CD8-positive, alpha-beta memory T cell (primary cell): ENCODE measurements at regions not wholly inside any gene's neighbourhood (a gene's known extent, or its start where the extent isn't known, plus 50 kb on each side); places are given as distances from the start of the nearest gene placed in this dataset.

Experiments
- CTCF ChIA-PET: fragments of 350-600 bp; sonication (Branson Sonifier 250); formaldehyde crosslinking; loops from one replicate; lab custom pipeline; 2021; ENCODE audit warnings: antibody characterized with exemption; lab: Charles Lee
- POLR2A ChIA-PET: fragments of 350-600 bp; sonication (Branson Sonifier 250); formaldehyde crosslinking; loops from one replicate; lab custom pipeline; 2021; ENCODE audit warnings: antibody characterized with exemption; lab: Charles Lee
- DNase-seq, 5 donors: peaks; one replicate each; pipeline versions ENCODE4 v3.0.0 to v3.0.0-alpha.2; 2020 to 2022; ENCODE audit warnings: mixed read lengths in 1 of 5
- H3K27ac ChIP-seq: one replicate; pipeline ENCODE4 v1.7.0; 2013; ENCODE audit warnings: low read depth, mild to moderate bottlenecking, low read length, moderate library complexity
- H3K27me3 ChIP-seq: 2 replicates; pipeline ENCODE4 v1.7.0; 2013; ENCODE audit warnings: low read length, mild to moderate bottlenecking; ENCODE audit not compliant: insufficient read depth, poor library complexity, severe bottlenecking
- H3K36me3 ChIP-seq: 2 replicates; pipeline ENCODE4 v1.7.0; 2013; ENCODE audit warnings: mild to moderate bottlenecking, low read length, moderate library complexity; ENCODE audit not compliant: insufficient read depth
- H3K4me1 ChIP-seq: 2 replicates; pipeline ENCODE4 v1.7.0; 2013; ENCODE audit warnings: mild to moderate bottlenecking, low read length, moderate library complexity; ENCODE audit not compliant: insufficient read depth
- H3K4me3 ChIP-seq: 2 replicates; pipeline ENCODE4 v1.7.0; 2013; ENCODE audit warnings: mild to moderate bottlenecking, low read length
- H3K9me3 ChIP-seq: 2 replicates; pipeline ENCODE4 v1.7.0; 2013; ENCODE audit warnings: mild to moderate bottlenecking, low read length
- H3K27ac Mint-ChIP-seq, 8 donors: one replicate each; pipeline ENCODE4 v1.8.0; 2020 to 2021; ENCODE audit warnings: mixed read lengths in 8 of 8, mild to moderate bottlenecking in 6 of 8, inconsistent platforms in 3 of 8, moderate library complexity in 3 of 8
- H3K27me3 Mint-ChIP-seq, 2 donors: one replicate each; pipeline ENCODE4 v1.8.0; 2020 to 2021; ENCODE audit warnings: mixed read lengths in 2 of 2, mild to moderate bottlenecking in 1 of 2, moderate library complexity in 1 of 2
- H3K36me3 Mint-ChIP-seq, 3 donors: one replicate each; pipeline ENCODE4 v1.8.0; 2020 to 2021; ENCODE audit warnings: mixed read lengths in 3 of 3, inconsistent platforms in 1 of 3, mild to moderate bottlenecking in 1 of 3
- H3K4me1 Mint-ChIP-seq, 3 donors: one replicate each; pipeline ENCODE4 v1.8.0; 2020 to 2021; ENCODE audit warnings: mixed read lengths in 3 of 3, inconsistent platforms in 1 of 3, mild to moderate bottlenecking in 1 of 3
- H3K4me3 Mint-ChIP-seq, 7 donors: one replicate each; pipeline ENCODE4 v1.8.0; 2020 to 2021; ENCODE audit warnings: mixed read lengths in 7 of 7, mild to moderate bottlenecking in 6 of 7, moderate library complexity in 4 of 7, inconsistent platforms in 2 of 7
- H3K9me3 Mint-ChIP-seq, 5 donors: one replicate each; pipeline ENCODE4 v1.8.0; 2020 to 2022; ENCODE audit warnings: mixed read lengths in 5 of 5, mild to moderate bottlenecking in 3 of 5, moderate library complexity in 2 of 5, inconsistent platforms in 1 of 5

- H3K9me3 Mint-ChIP-seq, result peaks cover 0 to 5% (median 4%) of the 10 kb centered on the region in 5 donors
- H3K27me3 ChIP-seq, result no peaks in the 10 kb centered on the region
- ChIA-PET CTCF (no interaction called here), POLR2A (no interaction called here)
- no peak overlapping the region for H3K4me3 Mint-ChIP-seq
- H3K4me1 Mint-ChIP-seq, result no peaks in the 10 kb centered on the region
- H3K27ac ChIP-seq, result no peak overlapping the region
- DNase-seq, result no peak
- H3K27me3 Mint-ChIP-seq, result peaks cover 0 to 2% of the 10 kb centered on the region in 2 donors
- H3K4me1 ChIP-seq, result no peaks in the 10 kb centered on the region
- H3K9me3 ChIP-seq, result no peaks in the 10 kb centered on the region
- no peaks in the 10 kb centered on the region for H3K36me3 ChIP-seq
- no peaks in the 10 kb centered on the region for H3K36me3 Mint-ChIP-seq
- H3K4me3 ChIP-seq, result no peak overlapping the region
- no peak overlapping the region for H3K27ac Mint-ChIP-seq
Observed at GRCh38 chr16:52721331-52721730, 174.4 kb upstream of the TOX3 start.

- no peaks in the 10 kb centered on the region for H3K36me3 Mint-ChIP-seq
- H3K4me3 Mint-ChIP-seq, result no peak overlapping the region
- no peaks in the 10 kb centered on the region for H3K9me3 ChIP-seq
- POLR2A ChIA-PET, result no interaction called here
- no peaks in the 10 kb centered on the region for H3K27me3 ChIP-seq
- no peak overlapping the region for H3K4me3 ChIP-seq
- H3K36me3 ChIP-seq, result no peaks in the 10 kb centered on the region
- H3K27me3 Mint-ChIP-seq, result peaks cover 0 to 2% of the 10 kb centered on the region in 2 donors
- no peak overlapping the region for H3K27ac ChIP-seq
- DNase-seq, result no peak
- no peaks in the 10 kb centered on the region for H3K4me1 ChIP-seq
- no peaks in the 10 kb centered on the region for H3K4me1 Mint-ChIP-seq
- CTCF ChIA-PET, result no interaction called here
- H3K9me3 Mint-ChIP-seq, result peaks cover 0 to 4% (median 2%) of the 10 kb centered on the region in 5 donors
- no peak overlapping the region for H3K27ac Mint-ChIP-seq
Observed at GRCh38 chr16:52718046-52718445, 171.1 kb upstream of the TOX3 start.

GRCh38 chr16:52713740-52714139 is 166.8 kb upstream of the TOX3 start:
- no peaks in the 10 kb centered on the region for H3K4me1 Mint-ChIP-seq
- DNase-seq, result no peak
- Histone ChIP-seq H3K27me3 (no peaks in the 10 kb centered on the region), H3K4me1 (no peaks in the 10 kb centered on the region), H3K4me3 (no peak overlapping the region), H3K27ac (no peak overlapping the region), H3K9me3 (no peaks in the 10 kb centered on the region), H3K36me3 (no peaks in the 10 kb centered on the region)
- peaks cover 0 to 2% (median 1%) of the 10 kb centered on the region in 5 donors for H3K9me3 Mint-ChIP-seq
- CTCF ChIA-PET, result no interaction called here
- no peak overlapping the region for H3K27ac Mint-ChIP-seq
- H3K4me3 Mint-ChIP-seq, result no peak overlapping the region
- no peaks in the 10 kb centered on the region for H3K36me3 Mint-ChIP-seq
- H3K27me3 Mint-ChIP-seq, result peaks cover 0 to 2% of the 10 kb centered on the region in 2 donors
- POLR2A ChIA-PET, result no interaction called here

DNA sequence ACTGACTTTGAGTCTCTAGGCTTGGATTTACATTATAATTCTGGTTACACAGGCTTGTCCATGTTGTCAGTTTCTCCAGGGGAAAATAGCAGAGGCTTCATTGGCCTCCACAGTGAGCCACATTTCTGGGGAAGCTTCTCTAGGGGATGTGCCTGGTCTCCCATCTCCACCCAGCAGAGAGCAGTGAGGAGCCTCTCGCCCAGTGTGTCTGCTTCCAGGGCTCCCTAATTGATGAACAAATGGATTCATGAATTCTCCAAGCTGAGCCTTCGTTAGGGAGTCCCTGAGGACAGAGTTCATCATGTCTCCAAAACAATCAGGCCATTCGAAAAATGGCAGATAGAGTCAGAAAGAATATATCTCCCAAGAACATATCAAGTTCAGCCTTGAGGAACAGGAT is 162.4 kb upstream of the TOX3 start:
- no peaks in the 10 kb centered on the region for H3K9me3 ChIP-seq
- H3K36me3 ChIP-seq, result no peaks in the 10 kb centered on the region
- Mint-ChIP-seq H3K4me3 (no peak overlapping the region), H3K9me3 (peaks cover 0 to 4% (median 0%) of the 10 kb centered on the region in 5 donors), H3K27me3 (no peaks in the 10 kb centered on the region), H3K27ac (no peak overlapping the region), H3K36me3 (no peaks in the 10 kb centered on the region), H3K4me1 (no peaks in the 10 kb centered on the region)
- no peak for DNase-seq
- no peaks in the 10 kb centered on the region for H3K27me3 ChIP-seq
- H3K4me1 ChIP-seq, result no peaks in the 10 kb centered on the region
- ChIA-PET POLR2A (no interaction called here), CTCF (no interaction called here)
- H3K27ac ChIP-seq, result no peak overlapping the region
- H3K4me3 ChIP-seq, result no peak overlapping the region

GRCh38 chr16:52708476-52708875 is 161.5 kb upstream of the TOX3 start:
- H3K27ac ChIP-seq, result no peak overlapping the region
- Mint-ChIP-seq H3K9me3 (peaks cover 0 to 4% (median 1%) of the 10 kb centered on the region in 5 donors), H3K27me3 (no peaks in the 10 kb centered on the region), H3K4me1 (no peaks in the 10 kb centered on the region), H3K36me3 (no peaks in the 10 kb centered on the region), H3K27ac (no peak overlapping the region), H3K4me3 (no peak overlapping the region)
- no peak for DNase-seq
- no peaks in the 10 kb centered on the region for H3K27me3 ChIP-seq
- H3K4me1 ChIP-seq, result no peaks in the 10 kb centered on the region
- ChIA-PET CTCF (no interaction called here), POLR2A (no interaction called here)
- H3K36me3 ChIP-seq, result no peaks in the 10 kb centered on the region
- no peak overlapping the region for H3K4me3 ChIP-seq
- H3K9me3 ChIP-seq, result no peaks in the 10 kb centered on the region

DNA sequence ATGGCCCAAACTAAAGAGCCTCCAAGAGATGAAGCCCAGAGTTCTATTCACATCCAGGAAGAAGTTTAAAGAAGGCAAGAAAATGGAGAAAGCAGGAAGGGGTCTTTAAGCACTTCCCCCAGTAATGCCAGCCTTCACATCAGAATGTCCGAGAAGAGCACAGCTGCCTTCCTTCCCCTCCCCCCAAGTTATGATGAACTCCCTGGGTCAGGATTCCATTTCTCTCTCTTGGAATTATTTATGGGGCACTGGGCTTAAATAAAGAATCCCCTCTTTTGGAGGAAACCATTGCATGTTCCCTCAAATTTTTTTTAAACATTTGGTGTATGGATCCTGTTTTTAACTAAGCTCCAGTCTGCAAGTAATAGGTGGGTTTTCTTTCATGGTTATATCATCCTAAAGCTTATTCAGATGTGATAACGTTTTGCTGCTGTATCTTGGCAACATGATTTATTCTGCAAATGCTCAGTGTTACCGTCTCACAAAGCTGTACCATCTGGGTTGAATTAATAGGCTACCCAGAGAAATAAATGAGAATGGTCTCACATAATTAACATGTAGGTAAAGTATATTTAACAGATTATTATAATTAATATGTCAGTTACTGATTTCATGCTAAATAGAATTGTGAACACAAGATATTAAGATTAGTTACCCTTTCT is 160.9 kb upstream of the TOX3 start:
- no peak overlapping the region for H3K27ac ChIP-seq
- H3K9me3 ChIP-seq, result no peaks in the 10 kb centered on the region
- no peaks in the 10 kb centered on the region for H3K27me3 Mint-ChIP-seq
- ChIA-PET POLR2A (no interaction called here), CTCF (no interaction called here)
- no peak for DNase-seq
- H3K36me3 Mint-ChIP-seq, result no peaks in the 10 kb centered on the region
- H3K4me3 Mint-ChIP-seq, result no peak overlapping the region
- no peak overlapping the region for H3K4me3 ChIP-seq
- H3K4me1 Mint-ChIP-seq, result no peaks in the 10 kb centered on the region
- H3K27me3 ChIP-seq, result no peaks in the 10 kb centered on the region
- H3K9me3 Mint-ChIP-seq, result peaks cover 0 to 4% (median 1%) of the 10 kb centered on the region in 5 donors
- H3K36me3 ChIP-seq, result no peaks in the 10 kb centered on the region
- no peak overlapping the region for H3K27ac Mint-ChIP-seq
- no peaks in the 10 kb centered on the region for H3K4me1 ChIP-seq

- Histone ChIP-seq H3K9me3 (no peaks in the 10 kb centered on the region), H3K36me3 (no peaks in the 10 kb centered on the region), H3K27me3 (no peaks in the 10 kb centered on the region), H3K4me1 (no peaks in the 10 kb centered on the region), H3K4me3 (no peak overlapping the region), H3K27ac (no peak overlapping the region)
- peak overlapping the region in 1 of 8 donors; percentile 87 for H3K27ac Mint-ChIP-seq
- CTCF ChIA-PET, result interaction anchor here (0.7 kb wide), 1 partner anchor 524 kb away, joined by 3 read pairs; no protein-coding TSS in a partner anchor
- H3K4me1 Mint-ChIP-seq, result no peaks in the 10 kb centered on the region
- POLR2A ChIA-PET, result no interaction called here
- peaks cover 0 to 4% (median 2%) of the 10 kb centered on the region in 5 donors for H3K9me3 Mint-ChIP-seq
- no peaks in the 10 kb centered on the region for H3K27me3 Mint-ChIP-seq
- no peak for DNase-seq
- no peak overlapping the region for H3K4me3 Mint-ChIP-seq
- no peaks in the 10 kb centered on the region for H3K36me3 Mint-ChIP-seq
Observed at GRCh38 chr16:52705122-52705521, 158.2 kb upstream of the TOX3 start.

- Mint-ChIP-seq H3K4me1 (no peaks in the 10 kb centered on the region), H3K27ac (no peak overlapping the region), H3K9me3 (peaks cover 3 to 15% (median 7%) of the 10 kb centered on the region in 5 donors), H3K4me3 (no peak overlapping the region), H3K27me3 (no peaks in the 10 kb centered on the region), H3K36me3 (no peaks in the 10 kb centered on the region)
- no peaks in the 10 kb centered on the region for H3K9me3 ChIP-seq
- no peak overlapping the region for H3K4me3 ChIP-seq
- CTCF ChIA-PET, result interaction anchor here (0.6 kb wide), 1 partner anchor 209 kb away, joined by 3 read pairs; no protein-coding TSS in a partner anchor
- POLR2A ChIA-PET, result no interaction called here
- no peak overlapping the region for H3K27ac ChIP-seq
- no peaks in the 10 kb centered on the region for H3K27me3 ChIP-seq
- no peaks in the 10 kb centered on the region for H3K4me1 ChIP-seq
- no peak for DNase-seq
- no peaks in the 10 kb centered on the region for H3K36me3 ChIP-seq
Observed at GRCh38 chr16:52697971-52698370, 151.0 kb upstream of the TOX3 start.
